Cerebellar cortex (tissue), 1 donor: ENCODE measurements at regions not wholly inside any gene's neighbourhood (a gene's known extent, or its start where the extent isn't known, plus 50 kb on each side); places are given as distances from the start of the nearest gene placed in this dataset.

ENCODE experiments used
- DNase-seq: peaks from one replicate; pipeline ENCODE4 v3.0.0-alpha.2; 2015; ENCODE audit warnings: low spot score

- DNase-seq, result no peak
These were observed 456.6 kb upstream of the CELF4 start for GRCh38 chr18:38022234-38022633.

- no peak for DNase-seq
These were observed 453.7 kb upstream of the CELF4 start for GRCh38 chr18:38019292-38019691.

- no peak for DNase-seq
These were observed 445.6 kb upstream of the CELF4 start for GRCh38 chr18:38010971-38011857.

GRCh38 chr18:38010037-38010436 lies 444.4 kb upstream of the CELF4 start:
- no peak for DNase-seq

GRCh38 chr18:38009320-38009719 lies 443.7 kb upstream of the CELF4 start:
- DNase-seq, result no peak

GRCh38 chr18:38007676-38008330 lies 442.2 kb upstream of the CELF4 start:
- DNase-seq, result no peak

- DNase-seq, result no peak
These were observed 441.4 kb upstream of the CELF4 start for GRCh38 chr18:38007026-38007425.

GRCh38 chr18:38006541-38006940 lies 440.9 kb upstream of the CELF4 start:
- peak; percentile 63 for DNase-seq

- DNase-seq, result no peak
These were observed 432.1 kb upstream of the CELF4 start for GRCh38 chr18:37997695-37998094.

GRCh38 chr18:37987901-37988300 lies 422.3 kb upstream of the CELF4 start:
- no peak for DNase-seq

- no peak for DNase-seq
These were observed 421.1 kb upstream of the CELF4 start for GRCh38 chr18:37986665-37987064.

- DNase-seq, result no peak
These were observed 419.5 kb upstream of the CELF4 start for GRCh38 chr18:37985126-37985525.

- DNase-seq, result no peak
These were observed 415.0 kb upstream of the CELF4 start for GRCh38 chr18:37980556-37980955.

- DNase-seq, result no peak
These were observed 409.8 kb upstream of the CELF4 start for GRCh38 chr18:37975446-37975845.

GRCh38 chr18:37967261-37967660 lies 401.7 kb upstream of the CELF4 start:
- DNase-seq, result peak; percentile 99

GRCh38 chr18:37965572-37965970 lies 400.0 kb upstream of the CELF4 start:
- no peak for DNase-seq

- DNase-seq, result no peak
These were observed 399.4 kb upstream of the CELF4 start for GRCh38 chr18:37964885-37965571.

- no peak for DNase-seq
These were observed 398.2 kb upstream of the CELF4 start for GRCh38 chr18:37963837-37964236.

- peak; percentile 98 for DNase-seq
These were observed 396.8 kb upstream of the CELF4 start for GRCh38 chr18:37962316-37962966.

- DNase-seq, result no peak
These were observed 392.9 kb upstream of the CELF4 start for GRCh38 chr18:37958499-37958898.

- DNase-seq, result no peak
These were observed 391.3 kb upstream of the CELF4 start for GRCh38 chr18:37956902-37957301.

- DNase-seq, result no peak
These were observed 390.4 kb upstream of the CELF4 start for GRCh38 chr18:37956020-37956419.
